ENCODE measurements at regions not wholly inside any gene's neighbourhood (a gene's known extent, or its start where the extent isn't known, plus 50 kb on each side); places are given as distances from the start of the nearest gene placed in this dataset.

DNA sequence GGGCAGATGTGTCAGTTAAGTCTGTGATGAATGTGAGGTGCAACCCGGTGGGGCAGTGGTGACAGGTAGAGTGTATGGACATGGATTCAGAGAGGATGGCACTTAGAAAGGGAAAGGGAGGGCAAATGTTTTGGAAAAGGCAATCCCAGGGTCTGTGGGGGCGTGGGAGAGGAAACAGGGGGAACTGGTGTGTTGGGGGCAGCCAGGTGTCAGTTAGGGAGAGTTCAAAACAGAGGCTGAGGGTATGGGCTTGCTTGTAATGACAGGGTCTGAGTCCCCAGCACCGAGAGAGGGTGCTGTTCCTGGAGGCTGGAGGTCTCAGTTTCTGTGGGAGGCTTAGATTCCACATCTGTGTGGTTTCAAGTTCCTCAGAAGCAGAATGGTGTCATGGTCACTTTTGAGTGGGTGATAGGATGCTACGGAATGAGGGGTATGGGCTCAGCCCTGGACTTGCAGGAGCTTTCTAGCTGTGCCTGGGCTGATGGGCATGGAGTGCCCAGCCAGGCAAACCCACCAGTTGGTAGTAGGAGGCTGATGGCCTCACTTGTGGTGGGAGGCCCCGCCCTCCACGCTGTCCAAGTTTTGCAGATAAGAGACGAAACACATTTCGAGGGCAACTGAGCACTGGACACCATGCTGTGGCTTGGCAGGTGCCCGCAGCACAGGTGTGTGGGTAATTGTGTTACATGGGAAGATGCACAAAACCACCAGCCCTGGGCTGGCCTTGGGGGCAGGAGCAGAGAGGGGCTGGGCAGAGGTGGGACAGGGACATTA, 209.4 kb downstream of the RPLP1 start:
- H3K27me3 Mint-ChIP-seq (ENCODE audit: low read depth in 2 of 2) = peaks cover 25 to 43% of the 10 kb centered on the region in 2 donors
- intact Hi-C loops (cut with micrococcal nuclease) = no loop called here

DNA sequence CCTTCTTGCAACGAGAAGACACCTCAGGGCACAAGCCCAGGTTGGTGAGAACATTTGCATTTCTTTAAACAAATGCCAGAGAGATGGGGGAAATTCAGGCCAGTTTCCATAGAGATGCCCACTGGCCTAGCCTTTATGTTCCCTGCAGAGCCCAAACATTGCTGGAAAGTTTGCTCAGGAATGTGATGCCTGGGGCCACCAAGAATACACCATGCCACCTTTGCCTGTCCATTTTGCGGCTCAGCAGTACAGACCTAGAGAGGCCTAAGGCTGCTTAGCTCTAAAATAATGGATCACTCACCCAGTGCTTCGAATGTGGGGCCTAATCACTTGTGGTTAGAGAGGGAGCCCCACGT, 210.0 kb downstream of the RPLP1 start:
- Mint-ChIP-seq H3K4me1 (peaks cover 22 to 27% of the 10 kb centered on the region in 2 donors), H3K27me3 (ENCODE audit: low read depth in 2 of 2) (peaks cover 20 to 37% of the 10 kb centered on the region in 2 donors), H3K4me3 (no peak overlapping the region), H3K9me3 (no peaks in the 10 kb centered on the region), H3K36me3 (no peaks in the 10 kb centered on the region), H3K27ac (no peak overlapping the region)
- no peak for DNase-seq
- Histone ChIP-seq H3K27ac (ENCODE audit: low read length) (no peak overlapping the region), H3K4me1 (ENCODE audit: control insufficient read depth, insufficient read depth, low read length) (peaks cover 39% of the 10 kb centered on the region), H3K4me3 (ENCODE audit: low read length) (no peak overlapping the region), H3K27me3 (ENCODE audit: control insufficient read depth, insufficient read depth, low read length) (peaks cover 3% of the 10 kb centered on the region), H3K9me3 (ENCODE audit: control insufficient read depth, insufficient read depth, low read length) (no peaks in the 10 kb centered on the region), H3K36me3 (ENCODE audit: control insufficient read depth, insufficient read depth, low read length) (no peaks in the 10 kb centered on the region)
- no peak for ATAC-seq
- intact Hi-C loops (cut with micrococcal nuclease) = no loop called here
- TF ChIP-seq, protein P1, sequence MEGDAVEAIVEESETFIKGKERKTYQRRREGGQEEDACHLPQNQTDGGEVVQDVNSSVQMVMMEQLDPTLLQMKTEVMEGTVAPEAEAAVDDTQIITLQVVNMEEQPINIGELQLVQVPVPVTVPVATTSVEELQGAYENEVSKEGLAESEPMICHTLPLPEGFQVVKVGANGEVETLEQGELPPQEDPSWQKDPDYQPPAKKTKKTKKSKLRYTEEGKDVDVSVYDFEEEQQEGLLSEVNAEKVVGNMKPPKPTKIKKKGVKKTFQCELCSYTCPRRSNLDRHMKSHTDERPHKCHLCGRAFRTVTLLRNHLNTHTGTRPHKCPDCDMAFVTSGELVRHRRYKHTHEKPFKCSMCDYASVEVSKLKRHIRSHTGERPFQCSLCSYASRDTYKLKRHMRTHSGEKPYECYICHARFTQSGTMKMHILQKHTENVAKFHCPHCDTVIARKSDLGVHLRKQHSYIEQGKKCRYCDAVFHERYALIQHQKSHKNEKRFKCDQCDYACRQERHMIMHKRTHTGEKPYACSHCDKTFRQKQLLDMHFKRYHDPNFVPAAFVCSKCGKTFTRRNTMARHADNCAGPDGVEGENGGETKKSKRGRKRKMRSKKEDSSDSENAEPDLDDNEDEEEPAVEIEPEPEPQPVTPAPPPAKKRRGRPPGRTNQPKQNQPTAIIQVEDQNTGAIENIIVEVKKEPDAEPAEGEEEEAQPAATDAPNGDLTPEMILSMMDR (IDR thresholded peaks at IDR 0.05) = no peak
- 71% methylated on average over 4 of the region's 4 CpGs for WGBS (ENCODE audit: insufficient coverage)

More for the DNA sequence above, 209.4 kb downstream of the RPLP1 start:
- ATAC-seq (no peak), DNase-seq (no peak)
- Mint-ChIP-seq H3K4me3 (no peak overlapping the region), H3K36me3 (no peaks in the 10 kb centered on the region), H3K27ac (no peak overlapping the region), H3K4me1 (peaks cover 21 to 24% of the 10 kb centered on the region in 2 donors), H3K9me3 (no peaks in the 10 kb centered on the region)
- Histone ChIP-seq H3K9me3 (ENCODE audit: control insufficient read depth, insufficient read depth, low read length) (no peaks in the 10 kb centered on the region), H3K4me1 (ENCODE audit: control insufficient read depth, insufficient read depth, low read length) (peaks cover 33% of the 10 kb centered on the region), H3K27me3 (ENCODE audit: control insufficient read depth, insufficient read depth, low read length) (peaks cover 3% of the 10 kb centered on the region), H3K27ac (ENCODE audit: low read length) (no peak overlapping the region), H3K36me3 (ENCODE audit: control insufficient read depth, insufficient read depth, low read length) (no peaks in the 10 kb centered on the region), H3K4me3 (ENCODE audit: low read length) (no peak overlapping the region)
- TF ChIP-seq, protein P1 (IDR thresholded peaks at IDR 0.05) = no peak
- 76% methylated on average over 9 of the region's 9 CpGs for WGBS (ENCODE audit: insufficient coverage)

DNA sequence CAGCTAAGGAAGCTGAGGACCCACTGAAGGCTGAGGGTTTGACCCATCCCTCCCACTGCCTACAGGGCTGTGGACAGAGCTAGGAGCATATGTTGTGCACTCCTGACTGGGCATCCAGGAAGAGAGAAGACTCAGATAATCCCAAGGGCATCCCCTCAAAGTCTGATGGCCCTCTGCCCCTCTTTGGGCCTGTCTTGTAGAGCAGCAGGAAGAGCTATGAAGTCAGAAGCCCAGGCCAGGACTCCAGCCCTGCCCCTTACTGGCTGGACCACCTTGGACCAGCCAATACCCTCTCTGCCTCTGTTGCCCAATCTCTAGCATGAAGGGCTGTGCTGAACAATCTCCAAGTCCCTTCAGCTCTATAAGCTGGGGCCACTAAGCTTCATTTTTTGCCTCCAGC, 210.8 kb downstream of the RPLP1 start:
- Histone ChIP-seq H3K36me3 (ENCODE audit: control insufficient read depth, insufficient read depth, low read length) (no peaks in the 10 kb centered on the region), H3K9me3 (ENCODE audit: control insufficient read depth, insufficient read depth, low read length) (no peaks in the 10 kb centered on the region), H3K27ac (ENCODE audit: low read length) (no peak overlapping the region), H3K4me3 (ENCODE audit: low read length) (no peak overlapping the region), H3K27me3 (ENCODE audit: control insufficient read depth, insufficient read depth, low read length) (peaks cover 3% of the 10 kb centered on the region), H3K4me1 (ENCODE audit: control insufficient read depth, insufficient read depth, low read length) (peaks cover 47% of the 10 kb centered on the region)
- no peak for DNase-seq
- Mint-ChIP-seq H3K27ac (no peak overlapping the region), H3K9me3 (no peaks in the 10 kb centered on the region), H3K4me1 (peaks cover 30 to 36% of the 10 kb centered on the region in 2 donors), H3K27me3 (ENCODE audit: low read depth in 2 of 2) (peaks cover 16 to 29% of the 10 kb centered on the region in 2 donors), H3K4me3 (no peak overlapping the region), H3K36me3 (no peaks in the 10 kb centered on the region)
- intact Hi-C loops (cut with micrococcal nuclease) = no loop called here
- TF ChIP-seq, protein P1 (IDR thresholded peaks at IDR 0.05) = no peak
- no peak for ATAC-seq

GRCh38 chr15:69663982-69664381, 211.4 kb downstream of the RPLP1 start:
- Mint-ChIP-seq H3K9me3 (no peaks in the 10 kb centered on the region), H3K36me3 (no peaks in the 10 kb centered on the region), H3K4me1 (peaks cover 35 to 41% of the 10 kb centered on the region in 2 donors), H3K4me3 (no peak overlapping the region), H3K27me3 (ENCODE audit: low read depth in 2 of 2) (peaks cover 13 to 25% of the 10 kb centered on the region in 2 donors), H3K27ac (no peak overlapping the region)
- TF ChIP-seq, protein P1 (IDR thresholded peaks at IDR 0.05) = no peak
- Histone ChIP-seq H3K4me1 (ENCODE audit: control insufficient read depth, insufficient read depth, low read length) (peaks cover 53% of the 10 kb centered on the region), H3K4me3 (ENCODE audit: low read length) (no peak overlapping the region), H3K9me3 (ENCODE audit: control insufficient read depth, insufficient read depth, low read length) (no peaks in the 10 kb centered on the region), H3K27ac (ENCODE audit: low read length) (no peak overlapping the region), H3K27me3 (ENCODE audit: control insufficient read depth, insufficient read depth, low read length) (peaks cover 3% of the 10 kb centered on the region), H3K36me3 (ENCODE audit: control insufficient read depth, insufficient read depth, low read length) (no peaks in the 10 kb centered on the region)
- ATAC-seq = no peak
- intact Hi-C loops (cut with micrococcal nuclease) = no loop called here
- 94% methylated on average over 3 of the region's 3 CpGs for WGBS (ENCODE audit: insufficient coverage)
- no peak for DNase-seq
